ENCODE measurements at regions not wholly inside any gene's neighbourhood (a gene's known extent, or its start where the extent isn't known, plus 50 kb on each side); places are given as distances from the start of the nearest gene placed in this dataset.

GRCh38 chr16:79668502-79668901, 68.0 kb upstream of the MAF start:
- intact Hi-C loops (cut with micrococcal nuclease; ENCODE audit: unreplicated experiment), result no loop called here
- Histone ChIP-seq H3K79me2 (ENCODE audit: low read depth) (no peaks in the 10 kb centered on the region), H3K4me2 (no peak overlapping the region), H3K36me3 (ENCODE audit: low read depth) (no peaks in the 10 kb centered on the region), H3K27me3 (ENCODE audit: insufficient read depth, low read depth) (no peaks in the 10 kb centered on the region), H3F3A (ENCODE audit: insufficient read depth, low read depth) (no peaks in the 10 kb centered on the region), H3K4me1 (replicated peaks; ENCODE audit: insufficient read depth) (no peaks in the 10 kb centered on the region), H2AFZ (no peak overlapping the region), H3K9me3 (ENCODE audit: insufficient read depth, low read depth) (no peaks in the 10 kb centered on the region), H4K20me1 (ENCODE audit: insufficient read depth) (no peaks in the 10 kb centered on the region), H3K27ac (no peak overlapping the region), H3K4me3 (no peak overlapping the region), H3K9me2 (ENCODE audit: insufficient read depth) (no peaks in the 10 kb centered on the region)
- ChIA-PET POLR2A (ENCODE audit: unreplicated experiment) (no interaction called here), CTCF (no interaction called here)
- TF ChIP-seq CTCF (conservative IDR thresholded peaks at IDR 0.05) (no peak), EZH2 (IDR thresholded peaks at IDR 0.05; ENCODE audit: low read depth) (no peak)
- DNase-seq, result no peak
- no TSS peak for BruUV-seq (replicated peaks)

- Histone ChIP-seq H3K27ac (no peak overlapping the region), H3K4me2 (no peak overlapping the region), H3K4me3 (no peak overlapping the region), H3K79me2 (ENCODE audit: low read depth) (no peaks in the 10 kb centered on the region), H3K9me3 (ENCODE audit: insufficient read depth, low read depth) (no peaks in the 10 kb centered on the region), H3K36me3 (ENCODE audit: low read depth) (no peaks in the 10 kb centered on the region), H2AFZ (no peak overlapping the region), H3K9me2 (ENCODE audit: insufficient read depth) (no peaks in the 10 kb centered on the region), H3F3A (ENCODE audit: insufficient read depth, low read depth) (no peaks in the 10 kb centered on the region), H3K4me1 (replicated peaks; ENCODE audit: insufficient read depth) (no peaks in the 10 kb centered on the region), H4K20me1 (ENCODE audit: insufficient read depth) (no peaks in the 10 kb centered on the region), H3K27me3 (ENCODE audit: insufficient read depth, low read depth) (no peaks in the 10 kb centered on the region)
- CTCF ChIA-PET, result no interaction called here
- no TSS peak for BruUV-seq (replicated peaks)
- intact Hi-C loops (cut with micrococcal nuclease; ENCODE audit: unreplicated experiment), result no loop called here
- no peak for TF ChIP-seq EZH2 (IDR thresholded peaks at IDR 0.05; ENCODE audit: low read depth)
- no peak for DNase-seq
- POLR2A ChIA-PET (ENCODE audit: unreplicated experiment), result no interaction called here
Measured at GRCh38 chr16:79665970-79666369, 65.4 kb upstream of the MAF start.

GRCh38 chr16:79664407-79664806, 63.9 kb upstream of the MAF start:
- POLR2A ChIA-PET (ENCODE audit: unreplicated experiment), result no interaction called here
- no peak overlapping the region for H3K4me2 ChIP-seq
- no peak for DNase-seq

More at GRCh38 chr16:79664407-79664806, 63.9 kb upstream of the MAF start:
- Histone ChIP-seq H2AFZ (no peak overlapping the region), H3K27ac (no peak overlapping the region), H3F3A (ENCODE audit: insufficient read depth, low read depth) (no peaks in the 10 kb centered on the region), H3K36me3 (ENCODE audit: low read depth) (no peaks in the 10 kb centered on the region), H3K79me2 (ENCODE audit: low read depth) (no peaks in the 10 kb centered on the region), H3K9me3 (ENCODE audit: insufficient read depth, low read depth) (no peaks in the 10 kb centered on the region), H3K9me2 (ENCODE audit: insufficient read depth) (no peaks in the 10 kb centered on the region), H3K4me1 (replicated peaks; ENCODE audit: insufficient read depth) (no peaks in the 10 kb centered on the region), H3K27me3 (ENCODE audit: insufficient read depth, low read depth) (0 out of 2 replicates have a peak, but pooled peaks cover 6% of the 10 kb centered on the region), H4K20me1 (ENCODE audit: insufficient read depth) (no peaks in the 10 kb centered on the region), H3K4me3 (no peak overlapping the region)
- intact Hi-C loops (cut with micrococcal nuclease; ENCODE audit: unreplicated experiment), result no loop called here
- no peak for TF ChIP-seq EZH2 (IDR thresholded peaks at IDR 0.05; ENCODE audit: low read depth)
- no peak for TF ChIP-seq CTCF (conservative IDR thresholded peaks at IDR 0.05)
- CTCF ChIA-PET, result no interaction called here
- BruUV-seq (replicated peaks), result no TSS peak

All from PC-9 (cell line).